ENCODE measurements at regions not wholly inside any gene's neighbourhood (a gene's known extent, or its start where the extent isn't known, plus 50 kb on each side); places are given as distances from the start of the nearest gene placed in this dataset.

DNA sequence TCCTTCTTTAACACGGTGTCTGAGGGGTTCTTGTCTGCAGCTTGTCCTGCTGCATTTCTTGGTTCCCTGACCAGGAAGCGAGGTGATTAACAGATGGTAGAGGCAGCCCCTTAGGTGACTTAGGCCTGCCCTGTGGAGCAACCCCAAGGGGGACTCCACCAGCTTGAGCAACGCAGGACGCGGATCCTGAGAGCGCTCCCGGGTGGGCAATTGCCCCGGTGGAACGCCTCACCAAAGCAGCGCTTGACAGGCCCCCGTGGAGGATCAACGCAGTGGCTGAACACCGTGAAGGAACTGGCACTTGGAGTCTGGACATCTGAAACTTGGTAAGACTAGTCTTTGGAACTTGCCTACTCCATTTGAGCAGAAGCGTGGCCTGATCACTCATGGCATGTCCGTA lies 272.9 kb upstream of the ATXN7L3B start:
- Histone ChIP-seq H3K9ac (replicated peaks in 1 of 4; ENCODE audit: extremely low read depth in 1 of 4, low read depth in 3 of 4, low read length in 3 of 4) (no peak overlapping the region), H3K9me3 (ENCODE audit: insufficient read depth in 2 of 2, low read depth in 1 of 2, low read length in 1 of 2) (peaks cover 3 to 4% of the 10 kb centered on the region in 2 experiments; a peak in 1 of 4 replicates), H3K18ac (ENCODE audit: extremely low read depth, low read length) (no peak overlapping the region), H3K79me2 (ENCODE audit: control insufficient read depth in 1 of 2, insufficient read depth in 2 of 2, low read length in 2 of 2) (no peaks in the 10 kb centered on the region), H4K91ac (replicated peaks; ENCODE audit: insufficient read length, low read length) (no peak overlapping the region), H3K56ac (replicated peaks; ENCODE audit: insufficient read length, low read depth, low read length) (no peak overlapping the region), H3K23ac (ENCODE audit: insufficient read length) (no peak overlapping the region), H2AFZ (ENCODE audit: low read length) (no peak overlapping the region), H4K8ac (ENCODE audit: extremely low read depth, insufficient read depth, low read length) (no peak overlapping the region), H3K4me1 (replicated peaks in 1 of 4; ENCODE audit: control insufficient read depth in 3 of 4, insufficient read depth in 4 of 4, low read length in 3 of 4) (peaks cover 0 to 2% (median under 1%) of the 10 kb centered on the region in 4 experiments; a peak in 3 of 7 replicates), H3K4me3 (ENCODE audit: extremely low read depth in 1 of 4, insufficient read depth in 2 of 4, low read depth in 3 of 4, low read length in 4 of 4) (no peak overlapping the region), H3K36me3 (ENCODE audit: control insufficient read depth in 2 of 4, insufficient read depth in 4 of 4, low read length in 3 of 4) (peaks cover 0 to 3% (median 0%) of the 10 kb centered on the region in 4 experiments; a peak in 2 of 8 replicates), H3K4me2 (ENCODE audit: insufficient read depth in 1 of 2, low read depth in 2 of 2, low read length in 2 of 2) (no peak overlapping the region), H4K20me1 (replicated peaks in 1 of 2; ENCODE audit: control insufficient read depth in 1 of 2, insufficient read depth in 2 of 2, low read length in 2 of 2) (no peaks in the 10 kb centered on the region), H2AK5ac (ENCODE audit: low read depth, low read length) (0 out of 2 replicates have a peak overlapping the region, but pooled peaks have one; percentile 54), H3K79me1 (ENCODE audit: low read depth, low read length) (no peaks in the 10 kb centered on the region), H3K4ac (replicated peaks; ENCODE audit: insufficient read length, low read depth, low read length) (no peak overlapping the region), H2BK20ac (ENCODE audit: low read length) (no peak overlapping the region), H2BK12ac (ENCODE audit: low read depth, low read length) (no peak overlapping the region; the same call in 1 of the 2 replicates), H2BK120ac (replicated peaks; ENCODE audit: low read depth, low read length) (no peak overlapping the region), H3K14ac (ENCODE audit: insufficient read length) (no peak overlapping the region), H2BK5ac (ENCODE audit: low read depth, low read length) (no peak overlapping the region), H4K5ac (ENCODE audit: insufficient read length, low read depth, low read length) (no peak overlapping the region), H3K27ac (ENCODE audit: low read depth, low read length) (no peak overlapping the region), H3K27me3 (replicated peaks in 1 of 4; ENCODE audit: control insufficient read depth in 3 of 4, extremely low read depth in 1 of 4, insufficient read depth in 3 of 4, low read length in 3 of 4) (no peaks in the 10 kb centered on the region), H3K23me2 (ENCODE audit: low read depth, low read length) (no peaks in the 10 kb centered on the region), H2BK15ac (ENCODE audit: low read length) (no peak overlapping the region)
- POLR2A ChIA-PET (ENCODE audit: partially characterized antibody) = no interaction called here
- FAIRE-seq (no peak), DNase-seq (ENCODE audit: low read depth in 1 of 2, low spot score in 2 of 2) (no peak)
- 94% methylated on average over 15 of the region's 15 CpGs; no CpG with 5 or more reads in 1 of the 2 experiments for WGBS, 2 experiments (ENCODE audit: extremely low coverage in 1 of 2, insufficient coverage in 1 of 2, insufficient read length in 1 of 2, insufficient replicate concordance in 2 of 2, low coverage in 1 of 2, low lambda C conversion rate in 2 of 2, missing lambda C conversion rate in 1 of 2)
- CTCF ChIA-PET (ENCODE audit: partially characterized antibody) = interaction anchor here (0.6 kb wide), 1 partner anchor 133 kb away, joined by 3 read pairs; no protein-coding TSS in a partner anchor
- TF ChIP-seq CHD2 (IDR thresholded peaks at IDR 0.05; ENCODE audit: low read length) (no peak), RNF2 (IDR thresholded peaks at IDR 0.05; ENCODE audit: borderline replicate concordance, low read depth, low read length, missing control alignments, poor library complexity, severe bottlenecking) (no peak), SIRT6 (IDR thresholded peaks at IDR 0.05; ENCODE audit: low read length) (no peak), CREB1 (IDR thresholded peaks at IDR 0.05) (no peak), EP300 (IDR thresholded peaks at IDR 0.05; ENCODE audit: borderline replicate concordance in 1 of 2, low read depth in 2 of 2, low read length in 2 of 2) (no peak), NANOG (IDR thresholded peaks at IDR 0.05; ENCODE audit: insufficient read depth, low read depth, low read length, poor library complexity, severe bottlenecking) (no peak), SP2 (IDR thresholded peaks at IDR 0.05; ENCODE audit: low read length) (no peak), POLR2AphosphoS5 (IDR thresholded peaks at IDR 0.05; ENCODE audit: low read depth, low read length) (no peak), SRF (IDR thresholded peaks at IDR 0.05; ENCODE audit: low read depth, low read length) (no peak), NRF1 (IDR thresholded peaks at IDR 0.05; ENCODE audit: low read depth, low read length) (no peak), JUN (IDR thresholded peaks at IDR 0.05; ENCODE audit: low read depth, low read length) (no peak), HDAC6 (IDR thresholded peaks at IDR 0.05; ENCODE audit: low read depth, low read length) (no peak), HDAC2 (IDR thresholded peaks at IDR 0.05; ENCODE audit: borderline replicate concordance in 1 of 2, low read depth in 2 of 2, low read length in 2 of 2) (no peak), CEBPB (IDR thresholded peaks at IDR 0.05; ENCODE audit: low read depth, low read length) (no peak), EGR1 (IDR thresholded peaks at IDR 0.05; ENCODE audit: borderline replicate concordance, low read depth, low read length) (no peak)

Measured in H1 (cell line).